ENCODE measurements at regions not wholly inside any gene's neighbourhood (a gene's known extent, or its start where the extent isn't known, plus 50 kb on each side); places are given as distances from the start of the nearest gene placed in this dataset.

DNA sequence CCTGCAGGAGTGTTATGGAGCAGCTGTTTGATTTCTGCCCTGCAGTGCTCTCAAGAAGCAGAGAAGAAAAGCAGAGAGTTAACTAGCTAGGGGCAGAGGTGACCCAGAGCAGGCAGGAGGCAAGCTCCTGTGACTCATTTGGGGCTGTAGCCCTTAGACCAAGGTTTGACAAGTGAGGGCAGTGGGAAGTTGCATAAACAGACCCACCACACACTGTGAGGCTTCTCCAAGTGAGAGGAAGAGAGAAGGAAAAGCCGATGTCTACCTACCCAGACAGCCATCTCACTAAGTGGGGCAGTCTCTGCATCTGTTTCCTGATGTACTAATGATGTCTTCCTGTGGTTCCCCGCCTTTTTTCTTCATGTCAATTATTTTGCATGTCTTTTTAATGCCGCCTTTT is 159.9 kb upstream of the NR5A2 start:
- no peak overlapping the region for H3K4me3 ChIP-seq (ENCODE audit: low read depth, low read length)
- TF ChIP-seq, protein P1, sequence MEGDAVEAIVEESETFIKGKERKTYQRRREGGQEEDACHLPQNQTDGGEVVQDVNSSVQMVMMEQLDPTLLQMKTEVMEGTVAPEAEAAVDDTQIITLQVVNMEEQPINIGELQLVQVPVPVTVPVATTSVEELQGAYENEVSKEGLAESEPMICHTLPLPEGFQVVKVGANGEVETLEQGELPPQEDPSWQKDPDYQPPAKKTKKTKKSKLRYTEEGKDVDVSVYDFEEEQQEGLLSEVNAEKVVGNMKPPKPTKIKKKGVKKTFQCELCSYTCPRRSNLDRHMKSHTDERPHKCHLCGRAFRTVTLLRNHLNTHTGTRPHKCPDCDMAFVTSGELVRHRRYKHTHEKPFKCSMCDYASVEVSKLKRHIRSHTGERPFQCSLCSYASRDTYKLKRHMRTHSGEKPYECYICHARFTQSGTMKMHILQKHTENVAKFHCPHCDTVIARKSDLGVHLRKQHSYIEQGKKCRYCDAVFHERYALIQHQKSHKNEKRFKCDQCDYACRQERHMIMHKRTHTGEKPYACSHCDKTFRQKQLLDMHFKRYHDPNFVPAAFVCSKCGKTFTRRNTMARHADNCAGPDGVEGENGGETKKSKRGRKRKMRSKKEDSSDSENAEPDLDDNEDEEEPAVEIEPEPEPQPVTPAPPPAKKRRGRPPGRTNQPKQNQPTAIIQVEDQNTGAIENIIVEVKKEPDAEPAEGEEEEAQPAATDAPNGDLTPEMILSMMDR (IDR thresholded peaks at IDR 0.05; ENCODE audit: low read depth, low read length), result no peak

DNA sequence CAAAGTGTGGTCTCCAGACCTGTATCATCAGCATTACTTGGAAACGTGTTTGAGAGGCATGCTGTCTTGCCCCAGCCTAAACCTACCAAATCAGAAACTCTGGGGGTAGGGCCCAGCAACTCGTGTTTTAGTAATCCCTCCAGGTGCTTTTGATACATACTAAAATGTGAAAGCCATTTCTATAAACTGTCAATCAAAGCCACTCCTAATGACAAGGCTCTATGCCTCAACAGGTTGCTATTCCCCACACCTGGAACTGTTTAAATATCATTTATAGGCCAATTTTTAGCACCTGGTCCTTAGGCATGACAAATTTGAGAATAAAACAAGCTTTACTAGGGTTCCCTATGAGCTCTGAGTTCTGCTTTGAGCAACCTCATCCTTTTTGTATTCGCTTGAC is 158.7 kb upstream of the NR5A2 start:
- no peak overlapping the region for H3K4me3 ChIP-seq (ENCODE audit: low read depth, low read length)
- TF ChIP-seq, protein P1 (IDR thresholded peaks at IDR 0.05; ENCODE audit: low read depth, low read length), result no peak

DNA sequence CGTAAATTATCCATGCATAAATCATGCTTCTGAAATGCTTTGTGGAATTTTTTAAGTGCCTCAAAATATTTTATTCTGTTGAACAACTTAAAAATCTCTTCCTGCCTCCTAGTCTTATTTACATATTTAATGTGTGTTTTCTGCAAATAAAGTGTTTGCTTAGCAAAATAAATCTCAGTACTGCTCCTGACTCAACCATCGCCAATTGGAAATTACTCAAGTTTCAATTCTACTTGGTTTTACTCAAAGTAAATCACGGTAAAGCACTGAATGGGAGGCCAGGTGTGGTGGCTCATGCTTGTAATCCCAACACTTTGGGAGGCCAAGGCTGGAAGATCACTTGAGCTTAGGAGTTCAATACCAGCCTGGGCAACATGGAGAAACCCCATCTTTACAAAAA is 152.2 kb upstream of the NR5A2 start:
- H3K4me3 ChIP-seq (ENCODE audit: low read depth, low read length), result no peak overlapping the region
- TF ChIP-seq, protein P1 (IDR thresholded peaks at IDR 0.05; ENCODE audit: low read depth, low read length), result no peak

DNA sequence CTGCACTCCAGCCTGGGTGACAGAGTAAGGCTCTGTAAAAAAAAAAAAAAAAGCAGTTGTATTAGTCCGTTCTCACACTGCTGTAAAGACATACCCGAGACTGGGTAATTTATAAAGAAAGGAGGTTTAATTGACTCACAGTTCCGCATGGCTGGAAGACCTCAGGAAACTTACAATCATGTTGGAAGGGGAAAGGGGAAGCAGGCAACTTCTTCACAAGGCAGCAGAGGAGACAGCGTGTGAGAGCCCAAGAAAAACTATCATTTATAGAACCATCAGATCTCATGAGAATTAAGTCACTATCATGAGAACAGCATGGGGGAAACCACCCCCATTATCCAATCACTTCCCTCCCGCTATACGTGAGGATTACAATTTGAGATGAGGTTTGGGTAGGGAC is 151.7 kb upstream of the NR5A2 start:
- H3K4me3 ChIP-seq (ENCODE audit: low read depth, low read length), result no peak overlapping the region

DNA sequence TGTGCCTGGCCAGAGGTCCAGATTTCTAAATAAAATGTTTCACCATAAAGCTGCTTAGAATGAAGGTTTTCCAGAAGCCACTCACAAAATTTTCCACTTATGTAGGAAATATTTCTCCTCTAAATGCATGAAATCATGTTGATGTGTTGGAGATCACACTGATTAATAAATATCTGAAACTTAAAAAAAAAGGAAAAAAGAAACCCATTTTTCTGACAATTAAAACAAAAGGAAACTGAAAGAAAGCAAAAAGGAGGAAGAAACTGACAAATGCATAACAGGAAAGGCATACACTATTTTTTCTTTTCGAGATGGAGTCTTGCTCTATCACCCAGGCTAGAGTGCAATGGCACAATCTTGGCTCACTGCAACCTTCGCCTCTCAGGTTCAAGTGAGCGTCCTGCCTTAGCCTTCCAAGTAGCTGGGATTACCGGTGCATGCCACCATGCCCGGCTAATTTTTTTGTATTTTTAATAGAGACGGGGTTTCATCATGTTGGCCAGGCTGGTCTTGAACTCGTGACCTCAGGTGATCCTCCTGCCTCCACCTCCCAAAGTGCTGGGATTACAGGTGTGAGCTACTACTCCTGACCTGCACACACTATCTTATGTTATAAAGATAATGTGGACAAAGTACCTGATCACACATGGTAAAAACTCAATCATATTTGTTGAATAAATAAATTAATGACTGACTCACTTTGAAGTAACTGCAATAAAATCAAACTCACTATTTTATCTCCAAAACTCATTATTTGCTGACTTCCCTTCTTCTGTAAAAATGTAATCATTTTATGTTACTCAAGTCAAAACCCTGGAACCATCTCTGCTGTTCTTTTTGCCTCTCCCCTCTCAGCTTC is 149.8 kb upstream of the NR5A2 start:
- H3K4me3 ChIP-seq (ENCODE audit: low read depth, low read length), result no peak overlapping the region
- TF ChIP-seq, protein P1 (IDR thresholded peaks at IDR 0.05; ENCODE audit: low read depth, low read length), result no peak

More for the DNA sequence above, 151.7 kb upstream of the NR5A2 start:
- TF ChIP-seq, protein P1 (IDR thresholded peaks at IDR 0.05; ENCODE audit: low read depth, low read length), result no peak

DNA sequence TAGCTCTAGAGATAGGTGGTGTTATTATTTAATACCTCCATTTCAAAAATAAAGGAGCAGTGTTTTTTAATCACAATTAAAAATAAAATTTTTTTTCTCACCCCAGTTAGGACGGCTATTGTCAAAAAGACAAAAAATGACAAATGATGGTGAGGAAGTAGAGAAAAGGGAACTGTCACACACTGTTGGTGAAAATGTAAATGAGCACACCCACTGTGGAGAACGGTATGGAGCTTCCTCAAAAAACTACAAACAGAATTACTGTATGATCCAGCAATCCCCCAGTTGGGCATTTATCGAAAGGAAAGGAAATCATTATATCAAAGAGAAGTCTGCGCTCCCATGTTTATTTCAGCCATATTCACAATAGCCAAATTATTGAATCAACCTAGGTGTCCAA is 148.7 kb upstream of the NR5A2 start:
- H3K4me3 ChIP-seq (ENCODE audit: low read depth, low read length), result no peak overlapping the region
- TF ChIP-seq, protein P1 (IDR thresholded peaks at IDR 0.05; ENCODE audit: low read depth, low read length), result no peak

DNA sequence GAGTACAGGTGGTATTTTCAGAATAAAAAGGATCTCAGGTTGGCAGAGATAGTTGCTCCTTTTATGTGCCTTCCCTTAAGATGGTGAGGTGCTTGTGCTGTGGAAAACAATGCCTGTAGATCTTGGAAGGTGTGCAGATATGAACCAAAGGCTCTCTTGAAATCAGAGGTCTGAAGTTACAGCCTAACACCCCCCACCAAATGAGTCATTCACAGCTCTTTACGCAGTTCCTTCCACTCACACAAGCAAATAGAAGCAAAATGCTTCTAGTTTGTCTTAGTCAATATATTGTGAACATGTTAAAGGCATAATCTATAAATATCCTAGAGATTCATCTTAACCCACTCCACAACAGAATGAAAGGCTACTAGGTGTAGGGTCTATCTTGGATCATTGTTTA is 128.9 kb upstream of the NR5A2 start:
- H3K4me3 ChIP-seq (ENCODE audit: low read depth, low read length), result no peak overlapping the region
- TF ChIP-seq, protein P1 (IDR thresholded peaks at IDR 0.05; ENCODE audit: low read depth, low read length), result no peak
